Stimulated activated CD8-positive, alpha-beta memory T cell treated with anti-CD3 and anti-CD28 coated beads, Interleukin-4, amount 100 ng/mL, for 4 hours (primary cell): ENCODE measurements at regions not wholly inside any gene's neighbourhood (a gene's known extent, or its start where the extent isn't known, plus 50 kb on each side); places are given as distances from the start of the nearest gene placed in this dataset.
"Not testable (repeated sequence)": the region's sequence is repeated elsewhere in the genome, so short reads cannot be mapped to it uniquely, and the experiment has no call there.

Experiments used
- DNase-seq, 2 donors: peaks; one replicate each; pipeline ENCODE4 v3.0.0-alpha.2; 2020; ENCODE audit warnings: low read depth in 2 of 2, low spot score in 1 of 2

DNA sequence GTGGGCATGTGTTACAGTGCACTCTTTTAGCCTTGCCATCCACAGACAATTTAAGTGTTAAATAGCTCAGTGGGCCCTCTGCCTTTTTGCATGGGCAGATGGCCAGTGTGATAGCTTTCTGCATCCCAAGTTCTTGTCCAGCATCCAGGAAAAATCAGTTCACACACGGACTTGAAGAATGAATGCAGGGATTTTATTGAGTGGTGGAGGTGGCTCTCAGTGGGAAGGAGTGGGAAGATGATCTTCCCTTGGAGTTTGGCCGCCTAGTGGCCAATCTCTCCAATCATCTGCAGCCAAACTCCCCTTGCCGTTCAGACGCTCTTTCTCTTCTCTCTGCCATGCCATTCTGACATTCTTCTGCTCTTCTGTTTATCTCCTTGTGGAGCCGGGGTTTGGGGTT is 322.4 kb upstream of the GRAMD2B start:
- DNase-seq = no peak

DNA sequence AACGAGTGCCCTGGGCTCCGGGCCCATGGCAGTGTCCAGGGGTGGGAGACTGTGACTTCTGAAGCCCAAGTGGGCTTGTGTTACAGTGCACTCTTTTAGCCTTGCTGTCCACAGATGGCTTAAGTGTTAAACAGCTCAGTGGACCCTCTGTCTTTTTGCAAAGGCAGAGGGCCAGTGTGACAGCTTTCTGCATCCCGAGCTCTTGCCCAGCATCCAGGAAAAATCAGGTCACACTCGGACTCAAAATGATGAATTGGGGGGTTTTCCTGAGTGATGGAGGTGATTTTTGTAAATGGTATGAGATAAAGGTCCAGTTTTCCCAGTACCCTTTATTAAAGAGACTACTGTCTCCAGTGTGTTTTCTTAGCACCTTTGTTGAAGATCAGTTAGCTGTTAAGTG is 321.3 kb upstream of the GRAMD2B start:
- no peak for DNase-seq

GRCh38 chr5:126103050-126103449 is 320.2 kb upstream of the GRAMD2B start:
- DNase-seq = no peak

DNA sequence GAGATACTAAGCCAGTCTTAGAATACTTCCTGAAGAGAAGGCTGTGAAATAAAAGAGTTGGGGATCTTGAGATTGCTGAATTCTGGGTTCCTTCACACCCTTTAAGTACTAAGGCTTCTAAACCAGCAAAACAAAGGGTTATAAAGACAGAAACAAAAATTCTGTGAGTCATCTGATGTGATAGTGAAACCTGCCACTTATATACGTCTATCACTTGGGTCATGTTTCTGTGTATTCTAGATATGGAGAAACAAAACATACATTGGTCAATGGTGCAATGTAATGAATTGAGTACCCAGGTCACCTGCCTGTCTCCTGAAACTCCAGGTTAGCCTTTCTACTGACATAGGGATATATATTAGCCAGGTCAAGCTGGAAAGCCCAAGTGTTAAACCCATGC is 319.3 kb upstream of the GRAMD2B start:
- no peak for DNase-seq

DNA sequence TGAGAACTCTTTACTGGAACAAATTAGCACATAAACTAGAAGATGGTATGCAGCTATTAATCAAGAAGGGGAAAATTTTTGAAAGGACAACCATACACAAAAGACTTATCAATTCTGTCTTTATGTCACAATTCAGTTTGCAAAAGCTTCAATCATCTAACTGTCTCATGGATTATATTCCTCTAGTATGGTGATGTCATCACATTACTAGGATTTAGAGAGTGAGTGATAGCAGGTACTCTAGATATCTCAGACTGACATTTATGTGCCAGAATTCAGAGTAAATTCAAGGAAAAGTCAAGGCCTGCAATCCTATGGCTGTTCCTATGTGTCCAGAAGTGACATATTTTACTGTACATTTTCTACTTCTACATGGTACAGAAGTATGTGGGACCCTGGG is 318.9 kb upstream of the GRAMD2B start:
- no peak for DNase-seq

DNA sequence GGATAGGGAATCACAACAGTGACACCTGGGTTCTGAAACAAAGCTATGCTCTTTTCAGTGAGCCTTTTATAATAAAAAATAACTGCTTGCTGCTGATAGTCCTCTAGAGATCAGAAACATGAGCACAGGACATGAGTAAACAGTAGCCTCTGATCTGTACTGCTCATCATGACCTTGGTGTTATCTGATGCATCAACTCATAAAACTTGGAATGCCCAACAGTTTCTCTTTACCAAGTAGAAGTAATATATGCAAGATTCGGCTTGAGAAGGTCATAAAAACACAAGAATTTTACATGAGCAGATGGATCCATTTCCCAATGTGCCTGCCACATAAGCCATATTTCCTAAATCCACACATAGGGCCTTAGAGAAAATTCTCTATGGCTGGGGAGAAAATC is 318.3 kb upstream of the GRAMD2B start:
- no peak for DNase-seq

- no peak for DNase-seq
Measured at GRCh38 chr5:126106029-126106428, 317.2 kb upstream of the GRAMD2B start.

- no peak for DNase-seq
Measured at GRCh38 chr5:126107381-126107780, 315.8 kb upstream of the GRAMD2B start.

DNA sequence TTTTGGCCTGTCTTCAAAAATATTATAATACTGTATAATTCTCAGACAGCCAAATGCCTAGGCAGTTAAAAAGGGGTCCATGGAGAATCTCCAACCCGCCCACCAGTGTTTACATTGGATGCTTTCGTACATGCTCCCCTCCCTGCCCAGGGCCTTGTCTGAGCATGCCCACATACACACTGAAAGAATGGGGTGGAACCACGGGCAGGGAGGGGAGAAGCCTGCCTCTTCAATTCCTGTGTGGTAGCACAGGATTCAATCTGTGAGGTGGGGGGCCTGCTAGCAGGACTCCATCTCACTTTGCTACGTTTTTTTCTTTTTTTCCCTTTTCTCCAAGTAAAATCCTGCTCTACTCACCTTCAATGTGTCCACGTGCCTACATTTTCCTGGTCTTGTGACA is 314.7 kb upstream of the GRAMD2B start:
- DNase-seq = no peak

DNA sequence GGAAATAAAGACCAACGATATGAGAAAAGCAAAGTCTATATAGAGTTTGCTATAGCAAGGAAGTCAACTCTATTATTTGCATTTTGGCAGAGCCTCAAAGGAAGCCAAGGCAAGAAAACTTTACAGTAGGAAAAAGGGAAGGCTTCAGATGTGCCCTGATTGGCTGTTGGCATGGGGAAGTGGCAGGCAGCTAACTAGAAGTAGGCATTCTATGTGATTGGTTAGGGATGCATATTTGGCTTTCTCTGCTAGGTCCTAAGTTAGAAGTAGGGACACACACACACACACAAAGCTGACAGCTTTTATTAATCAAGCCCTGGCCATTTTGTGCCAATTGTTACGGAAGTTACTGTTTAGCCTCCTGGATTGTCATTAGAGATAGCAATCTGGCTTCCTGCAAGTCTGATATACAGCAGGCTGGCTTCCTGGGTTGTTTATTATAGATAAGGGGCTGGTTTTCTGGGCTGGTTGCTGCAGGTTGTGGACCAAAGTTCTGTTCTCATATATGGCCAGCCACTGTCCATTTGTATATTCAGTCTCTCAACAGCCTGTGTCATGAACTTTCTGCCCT is 308.1 kb upstream of the GRAMD2B start:
- no peak for DNase-seq

GRCh38 chr5:126117044-126117443 is 306.2 kb upstream of the GRAMD2B start:
- no peak for DNase-seq

DNA sequence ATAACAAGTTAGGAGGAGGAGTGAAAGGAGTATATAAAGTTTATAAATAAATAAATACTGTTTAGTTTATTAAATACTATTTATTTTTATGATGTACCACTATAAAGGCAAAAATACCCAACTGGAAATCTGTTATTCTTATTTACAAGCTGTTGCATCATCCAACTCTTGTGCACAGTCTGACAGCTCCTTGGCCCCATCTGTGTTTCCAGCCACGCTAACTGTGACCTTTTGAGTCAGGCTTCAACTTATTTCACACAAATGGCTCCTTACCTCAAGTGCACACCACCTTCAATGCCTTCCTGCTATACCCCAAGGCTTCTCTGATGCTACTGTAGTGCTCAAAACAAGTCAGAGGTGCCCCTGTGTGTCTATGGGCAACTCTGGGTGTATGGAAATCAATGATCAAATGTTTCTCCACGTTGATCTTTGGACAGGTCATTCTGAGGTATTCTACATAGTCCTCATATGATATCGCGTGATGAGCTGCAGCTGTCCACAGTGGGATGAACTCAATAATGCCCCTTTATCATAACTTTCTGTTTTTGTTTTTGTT is 303.2 kb upstream of the GRAMD2B start:
- DNase-seq = no peak

DNA sequence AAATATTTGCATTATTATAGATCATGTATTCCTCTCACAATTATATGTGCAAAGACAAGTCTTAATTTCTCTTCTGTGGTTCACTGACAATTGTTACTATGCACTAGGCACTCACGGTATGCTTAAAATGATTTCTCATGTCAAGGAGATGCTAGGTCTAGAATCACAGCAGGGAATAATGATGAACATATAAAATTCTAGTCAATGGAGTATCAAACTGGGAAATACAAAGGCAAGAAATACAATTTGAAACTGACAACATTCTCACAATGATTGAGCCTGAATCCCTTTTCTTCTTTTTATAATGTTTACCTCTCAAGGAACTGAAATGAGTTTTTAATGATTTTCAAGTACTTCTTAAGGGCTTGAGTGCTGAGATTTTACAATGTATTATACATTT is 302.3 kb upstream of the GRAMD2B start:
- no peak for DNase-seq

- DNase-seq = no peak
Measured at GRCh38 chr5:126122942-126123341, 300.3 kb upstream of the GRAMD2B start.

GRCh38 chr5:126124706-126125345 is 298.4 kb upstream of the GRAMD2B start:
- no peak for DNase-seq

DNA sequence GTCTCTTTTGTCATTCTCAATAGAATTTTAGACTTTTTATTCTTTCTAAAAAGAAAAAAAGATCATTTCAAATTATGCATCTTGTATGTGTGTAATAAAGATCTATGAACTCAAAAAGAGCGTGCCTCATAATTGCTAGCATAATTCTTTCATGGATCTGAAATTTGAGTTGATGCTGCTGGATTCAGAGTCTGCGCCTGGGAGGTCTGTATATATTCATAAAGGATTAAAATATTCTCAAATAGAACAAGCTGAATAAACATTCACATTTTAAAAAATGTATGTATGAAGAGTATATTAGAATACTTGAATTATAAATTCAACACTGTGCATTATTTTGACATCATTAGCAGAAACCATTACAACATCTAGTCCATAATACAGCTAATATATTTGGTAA is 297.8 kb upstream of the GRAMD2B start:
- no peak for DNase-seq

DNA sequence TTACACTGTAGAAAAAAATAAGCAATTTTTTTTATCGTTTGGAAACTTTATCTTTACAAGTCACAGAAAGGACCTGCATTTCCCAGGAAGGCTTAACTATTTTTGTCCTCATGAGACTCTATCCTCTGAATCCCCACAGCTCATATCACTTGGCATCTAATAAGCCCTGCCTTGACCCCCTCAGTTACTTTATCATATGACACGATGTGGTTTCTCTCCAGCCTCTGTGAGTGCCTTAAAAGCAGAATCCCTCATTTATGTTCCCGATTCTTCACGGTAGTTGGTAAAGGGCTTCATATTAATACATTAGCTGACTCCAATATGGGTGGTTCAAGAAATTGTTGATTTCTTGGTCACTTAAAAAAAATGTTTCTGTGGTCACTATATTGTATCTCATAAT is 296.6 kb upstream of the GRAMD2B start:
- DNase-seq = no peak

DNA sequence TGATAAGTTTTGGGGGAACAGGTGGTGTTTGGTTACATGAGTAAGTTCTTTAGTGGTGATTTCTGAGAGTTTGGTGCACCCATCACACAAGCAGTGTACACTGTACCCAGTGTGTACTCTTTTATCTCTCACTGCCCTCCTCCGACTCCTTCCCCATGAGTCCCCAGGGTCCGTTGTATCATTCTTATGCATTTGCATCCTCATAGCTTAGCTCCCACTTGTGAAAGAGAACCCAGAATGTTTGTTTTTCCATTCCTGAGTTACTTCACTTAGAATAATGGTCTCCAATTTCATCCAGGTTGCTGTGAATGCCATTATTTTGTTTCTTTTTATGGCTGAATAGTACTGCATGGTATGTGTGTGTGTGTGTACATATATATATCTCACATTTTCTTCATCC is 295.8 kb upstream of the GRAMD2B start:
- not testable (repeated sequence) for DNase-seq

- no peak for DNase-seq
Measured at GRCh38 chr5:126129431-126129830, 293.8 kb upstream of the GRAMD2B start.

DNA sequence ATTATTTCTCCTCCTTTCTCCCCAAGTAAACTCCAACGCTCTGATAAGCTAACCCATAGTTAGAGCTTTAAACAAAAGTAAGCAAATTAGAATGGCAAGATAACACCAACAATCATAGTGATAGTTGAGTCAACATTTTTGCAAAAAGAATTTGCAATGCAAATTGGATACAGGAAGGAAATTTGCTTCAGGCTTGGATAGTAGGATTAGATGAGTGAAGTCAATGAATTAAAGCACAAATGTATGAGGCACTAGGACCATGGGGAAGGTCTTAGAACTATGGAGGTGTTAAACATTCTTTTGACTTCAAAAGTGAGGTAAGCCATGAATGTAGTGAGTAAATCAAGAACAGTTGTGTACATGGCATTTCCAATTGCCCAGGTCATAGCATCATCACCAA is 289.8 kb upstream of the GRAMD2B start:
- no peak for DNase-seq

DNA sequence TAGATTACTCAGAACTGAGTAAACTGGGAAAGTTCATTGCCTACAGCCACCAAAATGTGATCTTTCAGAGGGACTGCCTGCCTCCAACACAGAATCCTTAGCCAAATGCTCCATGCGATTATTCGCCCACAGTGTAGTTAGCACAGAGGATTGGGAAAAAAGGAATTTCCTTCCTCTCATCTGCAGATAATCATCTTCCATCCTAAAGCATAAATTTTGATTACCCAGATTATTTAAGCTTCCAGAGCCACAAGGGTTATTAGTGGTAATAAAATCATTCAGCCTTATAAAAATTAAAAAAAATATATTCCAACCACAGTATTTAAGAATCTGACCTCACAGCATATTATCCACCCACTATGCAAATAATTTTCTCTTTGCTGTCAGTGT is 285.3 kb upstream of the GRAMD2B start:
- DNase-seq = no peak

GRCh38 chr5:126138281-126138931 is 284.8 kb upstream of the GRAMD2B start:
- DNase-seq = no peak

- DNase-seq = no peak
Measured at GRCh38 chr5:126139086-126139485, 284.1 kb upstream of the GRAMD2B start.
